Suprapubic skin (tissue), 4 donors: ENCODE measurements at regions not wholly inside any gene's neighbourhood (a gene's known extent, or its start where the extent isn't known, plus 50 kb on each side); places are given as distances from the start of the nearest gene placed in this dataset.
"Not testable (repeated sequence)": the region's sequence is repeated elsewhere in the genome, so short reads cannot be mapped to it uniquely, and the experiment has no call there.

Experiments
- DNase-seq, 2 donors: peaks; one replicate each; pipeline ENCODE4 v3.0.0-alpha.2; 2019; ENCODE audit warnings: low spot score in 2 of 2
- H3K27ac ChIP-seq: fragments of 200-600 bp; sonication (generic); one replicate; pipeline ENCODE4 v1.5.1; 2019
- H3K27me3 ChIP-seq: fragments of 200-600 bp; sonication (generic); one replicate; pipeline ENCODE4 v1.5.1; 2019
- H3K36me3 ChIP-seq: fragments of 200-600 bp; sonication (generic); one replicate; pipeline ENCODE4 v1.5.1; 2019
- H3K4me1 ChIP-seq: fragments of 200-600 bp; sonication (generic); one replicate; pipeline ENCODE4 v1.5.1; 2019
- H3K4me3 ChIP-seq: fragments of 200-600 bp; sonication (generic); one replicate; pipeline ENCODE4 v1.5.1; 2019; ENCODE audit warnings: mild to moderate bottlenecking
- H3K9me3 ChIP-seq: fragments of 200-600 bp; sonication (generic); one replicate; pipeline ENCODE4 v1.5.1; 2019
- WGBS: methylation state at CpG from one replicate; pipeline ENCODE4 v1.1.5; 2018; 5-methylcytosine and 5-hydroxymethylcytosine counted together
- TF ChIP-seq, protein P1 (sequence below), 2 donors: fragments of 200-600 bp in 1 of 2; fragments of 450-650 bp in 1 of 2; sonication (generic) in 1 of 2; IDR thresholded peaks; one replicate each; pipeline ENCODE4 v1.5.1; 2016 to 2019; ENCODE audit warnings: antibody characterized with exemption in 2 of 2, mild to moderate bottlenecking in 1 of 2, moderate library complexity in 1 of 2

DNA sequence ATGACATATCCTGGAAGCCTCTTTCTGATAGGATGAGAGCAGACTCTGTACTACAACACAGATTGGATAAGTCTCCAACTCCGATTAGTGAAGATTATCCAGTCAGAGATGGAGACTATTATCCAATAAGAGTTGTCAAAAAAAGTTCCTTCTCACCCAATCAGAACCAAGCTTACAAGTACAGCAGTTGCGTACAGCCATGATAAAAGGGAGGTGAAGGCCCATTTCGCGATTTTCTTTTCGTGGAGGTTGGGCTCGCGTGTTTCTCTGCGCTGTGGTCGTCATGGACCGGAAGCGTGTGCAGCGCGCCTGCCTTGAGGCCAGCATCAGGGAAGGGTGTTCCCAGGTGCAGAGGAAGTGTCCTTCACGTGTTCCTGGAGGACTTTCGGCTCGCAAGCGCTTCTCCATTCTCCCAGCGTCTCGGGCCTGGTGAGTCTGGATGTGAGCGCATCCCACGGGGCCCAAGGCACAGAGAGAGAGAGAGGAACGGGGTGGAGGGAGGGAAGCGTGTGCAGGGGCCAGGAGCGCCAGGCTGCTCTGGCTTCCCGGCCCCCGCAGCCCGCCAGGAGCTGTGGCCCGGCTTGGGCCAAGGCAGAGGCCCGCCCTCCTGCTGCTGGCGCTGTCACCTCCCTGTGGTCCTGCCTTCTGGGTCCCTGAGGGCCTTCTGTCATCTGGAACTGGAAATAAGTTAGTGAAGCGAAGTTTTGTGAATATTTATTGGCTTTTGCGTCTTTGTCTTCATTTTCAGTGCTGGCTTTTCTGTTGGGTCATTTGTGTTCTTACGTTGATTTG is 53.9 kb downstream of the CDRT15L2 start:
- not testable (repeated sequence) for H3K9me3 ChIP-seq, H3K4me3 ChIP-seq, H3K27ac ChIP-seq, H3K4me1 ChIP-seq, DNase-seq, H3K27me3 ChIP-seq, H3K36me3 ChIP-seq
- 92% methylated on average over 33 of the region's 33 CpGs for WGBS

DNA sequence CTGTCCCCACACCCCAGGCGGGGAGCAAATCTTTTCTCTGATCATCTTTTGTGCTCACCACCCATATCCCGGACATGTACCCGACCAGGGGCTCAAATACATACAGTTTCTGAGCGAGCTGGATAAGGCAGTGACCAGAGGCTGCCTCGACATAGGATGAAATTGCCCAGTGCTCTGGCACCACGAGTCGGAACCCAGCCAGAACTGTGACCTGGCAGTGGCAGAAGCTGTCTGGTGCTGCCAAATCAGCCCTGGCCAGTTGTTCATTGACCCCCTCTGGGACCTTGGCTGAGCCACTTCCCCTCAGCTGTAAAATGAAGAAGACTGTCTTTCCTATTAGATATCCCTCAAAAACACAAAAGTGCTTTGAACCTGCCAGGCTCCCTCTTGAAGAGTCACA is 60.6 kb downstream of the CDRT15L2 start:
- 100% methylated on average over 5 of the region's 7 CpGs for WGBS
- H3K36me3 ChIP-seq, H3K4me3 ChIP-seq, H3K27ac ChIP-seq, H3K27me3 ChIP-seq, H3K4me1 ChIP-seq, H3K9me3 ChIP-seq, DNase-seq: not testable (repeated sequence)

DNA sequence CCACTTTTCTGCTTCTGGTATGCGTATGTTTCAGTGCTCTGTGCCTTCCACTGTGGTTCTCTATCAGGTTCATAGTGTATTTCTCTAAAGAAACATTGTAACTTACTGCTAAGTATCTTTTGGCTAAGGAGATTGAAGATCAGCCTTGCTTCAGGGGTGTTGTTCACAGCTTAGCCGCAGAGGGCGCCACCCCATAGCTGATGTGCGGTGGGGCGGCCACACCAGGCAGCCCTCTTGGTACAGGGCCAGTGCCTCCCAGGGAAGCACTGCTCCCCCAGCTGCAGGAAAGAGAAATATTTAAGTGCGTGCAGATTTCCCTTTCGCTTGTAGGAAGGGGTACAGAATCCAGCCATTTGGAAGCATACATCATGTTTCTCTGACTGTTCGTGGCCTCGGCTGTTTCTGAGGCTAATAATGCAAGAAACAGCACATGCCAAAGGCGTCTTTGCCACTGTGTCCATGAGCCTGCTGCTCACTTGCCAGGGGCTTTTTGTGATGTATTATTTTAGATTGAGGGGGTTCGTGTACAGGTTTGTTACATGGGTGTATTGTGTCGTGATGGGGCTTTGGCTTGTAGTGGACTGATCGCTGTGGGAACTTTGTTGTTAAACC is 67.2 kb downstream of the CDRT15L2 start:
- H3K27ac ChIP-seq, H3K36me3 ChIP-seq, H3K4me1 ChIP-seq, DNase-seq, H3K9me3 ChIP-seq, H3K4me3 ChIP-seq: not testable (repeated sequence)
- peaks cover 11% of the 10 kb centered on the region for H3K27me3 ChIP-seq
- TF ChIP-seq, protein P1, sequence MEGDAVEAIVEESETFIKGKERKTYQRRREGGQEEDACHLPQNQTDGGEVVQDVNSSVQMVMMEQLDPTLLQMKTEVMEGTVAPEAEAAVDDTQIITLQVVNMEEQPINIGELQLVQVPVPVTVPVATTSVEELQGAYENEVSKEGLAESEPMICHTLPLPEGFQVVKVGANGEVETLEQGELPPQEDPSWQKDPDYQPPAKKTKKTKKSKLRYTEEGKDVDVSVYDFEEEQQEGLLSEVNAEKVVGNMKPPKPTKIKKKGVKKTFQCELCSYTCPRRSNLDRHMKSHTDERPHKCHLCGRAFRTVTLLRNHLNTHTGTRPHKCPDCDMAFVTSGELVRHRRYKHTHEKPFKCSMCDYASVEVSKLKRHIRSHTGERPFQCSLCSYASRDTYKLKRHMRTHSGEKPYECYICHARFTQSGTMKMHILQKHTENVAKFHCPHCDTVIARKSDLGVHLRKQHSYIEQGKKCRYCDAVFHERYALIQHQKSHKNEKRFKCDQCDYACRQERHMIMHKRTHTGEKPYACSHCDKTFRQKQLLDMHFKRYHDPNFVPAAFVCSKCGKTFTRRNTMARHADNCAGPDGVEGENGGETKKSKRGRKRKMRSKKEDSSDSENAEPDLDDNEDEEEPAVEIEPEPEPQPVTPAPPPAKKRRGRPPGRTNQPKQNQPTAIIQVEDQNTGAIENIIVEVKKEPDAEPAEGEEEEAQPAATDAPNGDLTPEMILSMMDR (IDR thresholded peaks at IDR 0.05) = peak in 1 of 2 donors; percentile 38
- WGBS = 41% methylated on average over 13 of the region's 13 CpGs

DNA sequence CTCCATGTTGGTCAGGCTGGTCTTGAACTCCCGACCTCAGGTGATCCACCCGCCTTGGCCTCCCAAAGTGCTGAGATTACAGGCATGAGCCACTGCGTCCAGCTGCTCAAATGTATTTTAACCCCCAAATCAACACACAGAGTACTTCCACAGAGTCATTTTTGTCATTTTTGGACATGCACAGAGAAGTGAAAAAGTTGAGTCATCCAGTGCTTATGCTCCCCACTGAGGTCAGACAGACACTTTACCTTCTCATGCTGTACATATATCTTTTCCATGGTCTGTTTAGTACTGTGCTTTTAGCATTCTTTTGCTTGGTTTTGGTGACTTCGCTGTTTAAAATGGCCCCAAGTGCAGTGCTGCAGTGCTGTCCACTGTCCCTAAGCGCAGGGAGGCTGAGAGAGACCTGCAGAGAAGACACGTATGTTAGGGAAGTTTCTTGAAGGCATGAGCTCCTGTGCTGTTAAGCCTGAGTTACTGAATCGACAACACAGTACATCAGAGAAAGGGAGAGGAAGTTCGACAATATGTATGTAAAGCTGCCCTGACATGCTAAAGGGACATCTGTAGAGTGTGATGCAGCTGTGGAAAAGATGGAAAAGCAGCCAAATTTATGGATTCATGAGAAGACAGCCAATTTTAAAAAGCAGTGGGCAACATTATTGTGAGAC is 69.7 kb downstream of the CDRT15L2 start:
- H3K27me3 ChIP-seq = peaks cover 11% of the 10 kb centered on the region
- H3K9me3 ChIP-seq, H3K4me3 ChIP-seq, H3K4me1 ChIP-seq, H3K36me3 ChIP-seq, DNase-seq, H3K27ac ChIP-seq: not testable (repeated sequence)
- 55% methylated on average over 8 of the region's 8 CpGs for WGBS

DNA sequence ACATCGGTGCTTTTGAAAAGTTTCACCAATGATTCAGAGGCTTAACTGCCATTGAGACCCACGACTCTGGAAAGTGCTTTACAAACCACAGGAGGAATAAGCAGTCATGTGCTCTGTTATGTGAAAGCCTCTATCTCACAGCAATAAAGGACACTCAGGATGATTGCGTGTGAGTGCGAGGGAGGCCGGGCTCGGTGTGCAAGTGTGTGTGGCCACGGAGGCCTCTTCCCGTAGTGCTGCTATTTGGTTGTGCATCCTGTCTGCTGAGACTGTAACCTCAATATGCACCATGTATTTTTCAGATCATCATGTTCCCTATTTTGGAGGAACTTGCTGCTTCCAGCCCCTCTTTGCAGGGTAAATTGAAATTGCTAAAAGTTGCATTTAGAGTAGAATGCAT is 71.5 kb downstream of the CDRT15L2 start:
- H3K4me1 ChIP-seq, DNase-seq, H3K9me3 ChIP-seq, H3K27me3 ChIP-seq, H3K36me3 ChIP-seq, H3K27ac ChIP-seq, H3K4me3 ChIP-seq: not testable (repeated sequence)
- 75% methylated on average over 8 of the region's 8 CpGs for WGBS

DNA sequence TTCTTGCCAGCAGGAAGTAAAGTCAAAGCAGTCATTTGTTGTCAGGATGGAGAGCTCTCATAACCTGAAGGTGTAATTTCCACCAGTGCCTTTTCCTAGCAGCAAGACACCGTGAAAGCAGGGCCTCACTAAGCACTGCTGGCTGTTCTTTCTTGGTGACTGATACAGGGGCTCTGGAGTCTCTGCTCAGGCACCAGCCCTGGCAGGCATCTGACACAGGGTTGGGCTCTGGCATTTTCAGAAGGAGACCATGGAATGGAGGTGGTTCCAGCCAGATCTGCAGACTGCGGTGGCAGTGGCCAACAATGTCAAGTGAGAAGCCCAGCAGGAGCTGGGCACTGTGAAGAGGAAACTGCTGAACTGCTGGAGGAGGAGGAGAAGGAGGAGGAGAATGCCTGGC is 72.2 kb downstream of the CDRT15L2 start:
- H3K27ac ChIP-seq, H3K9me3 ChIP-seq, H3K4me3 ChIP-seq, H3K27me3 ChIP-seq, DNase-seq, H3K4me1 ChIP-seq, H3K36me3 ChIP-seq: not testable (repeated sequence)
- 20% methylated on average over 2 of the region's 2 CpGs for WGBS

DNA sequence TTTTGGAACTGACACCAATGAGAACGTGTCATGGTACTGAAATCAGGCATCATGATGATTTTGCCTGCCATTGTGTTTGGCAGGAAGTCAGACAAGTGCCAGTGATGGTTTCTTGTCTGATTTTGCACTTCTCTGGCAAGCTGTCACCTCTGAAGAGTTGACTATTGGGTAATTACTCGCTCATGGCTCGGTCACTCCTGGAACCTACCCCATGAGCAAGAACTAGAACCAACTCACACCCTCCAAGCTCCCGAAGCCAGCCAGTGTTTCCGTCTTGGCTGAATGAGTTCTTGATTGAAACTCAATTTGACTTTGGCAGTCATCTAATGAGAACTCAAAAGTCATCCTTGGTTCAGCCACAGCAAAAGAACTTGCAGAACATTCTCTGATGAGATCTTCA is 73.9 kb downstream of the CDRT15L2 start:
- not testable (repeated sequence) for H3K27ac ChIP-seq, H3K27me3 ChIP-seq, H3K9me3 ChIP-seq, DNase-seq, H3K36me3 ChIP-seq, H3K4me3 ChIP-seq, H3K4me1 ChIP-seq
- WGBS = 20% methylated on average over 1 of the region's 5 CpGs

DNA sequence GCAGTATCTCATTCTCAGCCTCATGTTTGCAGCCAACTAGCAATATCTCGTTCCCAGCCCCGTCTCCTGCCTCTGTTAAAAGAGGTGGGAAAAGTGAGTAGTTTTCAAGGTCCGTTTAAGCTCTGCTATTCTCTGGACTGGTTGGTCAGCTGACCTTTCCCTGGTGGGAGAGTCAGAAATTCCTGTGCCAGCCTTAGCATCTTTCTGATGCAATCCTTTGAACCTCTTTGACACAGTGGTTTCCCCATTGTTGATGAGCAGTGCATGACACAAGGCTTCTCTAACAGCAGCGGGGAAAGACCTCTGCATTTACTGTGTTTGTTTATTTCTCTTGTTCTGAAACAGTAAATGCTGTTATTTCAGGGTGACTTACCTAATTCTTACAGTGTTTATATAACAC is 74.6 kb downstream of the CDRT15L2 start:
- not testable (repeated sequence) for H3K27me3 ChIP-seq, H3K36me3 ChIP-seq, H3K4me3 ChIP-seq, DNase-seq, H3K9me3 ChIP-seq, H3K4me1 ChIP-seq, H3K27ac ChIP-seq
- 67% methylated on average over 4 of the region's 4 CpGs for WGBS

DNA sequence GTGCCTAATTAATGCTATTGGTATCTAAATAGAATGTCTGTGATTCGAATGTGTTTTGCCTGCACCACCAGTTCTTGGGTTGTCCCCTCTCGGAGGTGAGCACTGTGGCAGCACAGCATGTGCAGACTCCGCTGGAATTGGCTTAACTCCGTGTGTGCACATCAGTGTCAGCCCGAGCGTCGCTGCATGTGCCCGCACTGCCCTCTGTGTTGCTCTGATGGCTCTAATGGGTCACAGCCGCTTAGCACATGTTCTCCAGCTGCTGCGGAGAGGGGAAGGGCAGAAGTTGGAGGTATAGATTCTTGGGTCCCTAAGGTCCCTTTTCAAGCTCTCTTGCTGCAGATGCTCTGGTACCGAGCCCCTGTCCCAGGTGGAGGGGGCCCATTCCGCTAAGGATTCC is 75.1 kb downstream of the CDRT15L2 start:
- H3K27me3 ChIP-seq, H3K27ac ChIP-seq, H3K4me1 ChIP-seq, H3K9me3 ChIP-seq, H3K36me3 ChIP-seq, H3K4me3 ChIP-seq, DNase-seq: not testable (repeated sequence)
- WGBS = 83% methylated on average over 2 of the region's 12 CpGs

DNA sequence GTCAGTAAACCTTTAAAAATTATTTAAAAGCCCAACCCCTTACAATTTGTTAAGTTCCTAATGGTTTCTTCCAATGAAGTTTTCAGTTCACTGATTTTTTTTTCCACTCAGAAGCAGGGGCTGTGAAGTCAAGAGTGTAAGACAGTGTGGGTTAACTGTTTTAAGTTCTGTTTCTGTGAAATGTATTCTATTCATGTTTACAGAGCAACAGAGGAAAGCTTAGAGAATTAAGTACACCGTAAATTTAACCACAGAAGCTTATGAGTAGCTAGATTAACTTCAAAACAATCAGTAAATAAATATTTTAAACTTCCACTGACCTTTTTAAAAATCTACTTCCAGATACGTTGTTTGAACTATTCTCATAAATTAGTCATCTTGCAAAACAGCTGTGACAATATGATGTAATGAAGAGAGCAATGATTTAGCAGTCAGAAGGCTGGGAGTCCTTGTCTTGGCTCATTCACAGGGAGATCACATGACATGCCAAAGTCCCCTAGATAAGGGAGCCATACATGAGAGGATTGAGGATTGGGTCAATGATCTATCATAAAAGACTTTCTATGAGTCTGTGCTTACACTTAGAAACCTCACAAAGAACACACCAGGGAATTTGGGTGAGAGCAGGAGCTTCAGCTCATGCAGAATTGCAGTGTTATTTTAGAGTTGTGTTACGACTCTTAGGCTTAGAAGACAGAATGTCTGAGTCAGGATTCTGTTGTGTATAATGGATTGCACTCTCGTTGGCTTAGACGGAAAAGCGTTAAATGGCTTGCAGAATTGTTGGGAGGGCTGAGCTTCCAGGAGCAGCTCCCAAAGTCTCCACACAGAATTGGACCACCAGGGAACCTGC is 85.8 kb downstream of the CDRT15L2 start:
- H3K9me3 ChIP-seq, H3K4me3 ChIP-seq, H3K4me1 ChIP-seq, DNase-seq, H3K27me3 ChIP-seq, H3K27ac ChIP-seq, H3K36me3 ChIP-seq: not testable (repeated sequence)
- WGBS = 61% methylated on average over 5 of the region's 6 CpGs

DNA sequence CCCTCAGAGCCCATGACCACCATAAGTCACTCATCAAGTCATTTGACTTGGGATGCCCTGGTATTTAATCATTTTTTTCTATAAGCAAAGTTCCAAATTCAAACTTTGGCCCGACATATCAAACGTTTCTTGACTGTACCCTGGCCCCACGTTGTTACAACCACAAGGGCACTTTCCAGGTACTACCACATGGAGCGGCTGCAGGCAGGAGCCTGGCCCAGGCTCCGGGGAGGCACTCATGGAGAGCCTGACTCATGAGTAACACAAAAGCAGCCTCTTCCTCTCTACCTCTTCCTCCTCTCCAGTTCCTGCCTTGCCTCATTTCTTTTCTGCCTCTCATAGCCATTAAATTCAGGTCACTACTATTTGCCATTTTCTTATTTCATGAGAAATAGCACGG is 87.2 kb downstream of the CDRT15L2 start:
- not testable (repeated sequence) for H3K4me1 ChIP-seq, H3K4me3 ChIP-seq, H3K27me3 ChIP-seq, H3K27ac ChIP-seq, DNase-seq, H3K9me3 ChIP-seq, H3K36me3 ChIP-seq
- WGBS = 88% methylated on average over 5 of the region's 6 CpGs

DNA sequence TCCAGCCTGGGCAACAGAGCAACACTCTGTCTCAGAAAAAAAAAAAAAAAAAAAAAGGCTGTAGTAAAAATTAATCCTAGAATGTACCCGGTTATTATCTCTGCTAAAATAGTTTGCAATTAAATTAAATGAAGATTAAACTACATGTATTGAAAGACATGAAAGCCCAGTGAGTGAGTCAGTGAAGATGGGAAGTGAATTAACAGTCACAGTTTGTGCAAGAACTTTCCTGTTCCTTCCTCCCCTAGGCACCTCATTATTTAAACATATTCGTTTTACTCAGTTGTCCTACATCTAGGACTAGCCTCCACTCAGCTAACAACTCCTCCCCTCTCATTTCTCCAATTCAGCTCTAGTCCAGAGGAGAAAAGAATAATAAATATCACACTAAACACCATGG is 88.2 kb downstream of the CDRT15L2 start:
- H3K9me3 ChIP-seq, H3K4me1 ChIP-seq, H3K27me3 ChIP-seq, H3K4me3 ChIP-seq, H3K36me3 ChIP-seq, DNase-seq, H3K27ac ChIP-seq: not testable (repeated sequence)
- 39% methylated on average over 2 of the region's 2 CpGs for WGBS

DNA sequence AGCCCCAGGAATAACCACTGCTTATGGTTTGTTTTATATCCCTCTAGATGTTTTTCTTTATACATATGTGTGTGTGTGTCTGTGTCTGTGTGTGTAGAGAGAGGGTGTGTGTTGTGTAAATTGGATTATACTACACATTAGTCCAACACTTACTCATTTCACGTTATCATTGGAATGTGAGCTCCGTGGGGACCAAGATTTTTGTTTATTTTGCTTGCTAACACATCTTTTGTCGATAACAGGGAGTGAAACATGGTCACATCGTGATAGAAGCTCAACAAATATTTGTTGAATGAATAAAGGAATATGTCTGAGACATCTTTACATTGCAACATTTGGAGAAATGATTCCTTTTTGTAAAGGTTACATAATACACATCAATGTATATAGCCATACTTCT is 88.8 kb downstream of the CDRT15L2 start:
- 79% methylated on average over 4 of the region's 4 CpGs for WGBS
- not testable (repeated sequence) for H3K27me3 ChIP-seq, H3K4me1 ChIP-seq, DNase-seq, H3K4me3 ChIP-seq, H3K36me3 ChIP-seq, H3K27ac ChIP-seq, H3K9me3 ChIP-seq
